Endothelial cell of umbilical vein (primary cell): ENCODE measurements at regions not wholly inside any gene's neighbourhood (a gene's known extent, or its start where the extent isn't known, plus 50 kb on each side); places are given as distances from the start of the nearest gene placed in this dataset.

ENCODE experiments used
- BruUV-seq: library from RNA; stranded (reverse); fragments of 400-500 nt; replicated peaks from 2 replicates; lab custom pipeline; 2021; lab: Mats Ljungman, UMichigan
- CTCF ChIA-PET: fragments of 300-600, 350-600 bp; sonication (Branson Sonifier 250); formaldehyde crosslinking; loops from one replicate; lab custom pipeline; 2021; ENCODE audit warnings: antibody characterized with exemption, inconsistent platforms; lab: Charles Lee
- POLR2A ChIA-PET: fragments of 300-600, 350-600 bp; sonication (Branson Sonifier 250); formaldehyde crosslinking; loops from one replicate; lab custom pipeline; 2021; ENCODE audit warnings: antibody characterized with exemption, inconsistent platforms; lab: Charles Lee
- DNase-seq: peaks from one replicate; pipeline ENCODE4 v3.0.0-alpha.2; 2011; ENCODE audit warnings: low read depth, low spot score
- FAIRE-seq: peaks from 2 replicates; lab custom pipeline; 2011; peaks lifted over from hg19 to GRCh38; lab: Jason Lieb, UNC
- H2AFZ ChIP-seq: 2 replicates; pipeline ENCODE4 v1.6.0; 2012; ENCODE audit warnings: low read depth, low read length, control low read depth, inconsistent platforms
- H3K27ac ChIP-seq: 2 replicates; pipeline ENCODE4 v1.5.1; 2011; ENCODE audit warnings: low read depth, mild to moderate bottlenecking, control low read depth, low read length, moderate library complexity; ENCODE audit not compliant: insufficient read depth
- H3K27me3 ChIP-seq, 2 experiments: 2 replicates each; pipeline versions ENCODE4 v1.6.0 to v1.6.1; 2011; ENCODE audit warnings: low read length in 2 of 2, mixed read lengths in 1 of 2; ENCODE audit not compliant: control insufficient read depth in 2 of 2, insufficient read depth in 2 of 2
- H3K36me3 ChIP-seq, 2 experiments: 2 replicates in 1 of 2; 3 replicates in 1 of 2; pipeline ENCODE4 v1.5.1; 2011; ENCODE audit warnings: low read length in 2 of 2, mild to moderate bottlenecking in 1 of 2, moderate library complexity in 1 of 2; ENCODE audit not compliant: control insufficient read depth in 2 of 2, insufficient read depth in 2 of 2; ENCODE audit errors: extremely low read depth in 1 of 2
- H3K4me1 ChIP-seq: 3 replicates; pipeline ENCODE4 v1.5.1; 2011; ENCODE audit warnings: mild to moderate bottlenecking, low read length; ENCODE audit not compliant: control insufficient read depth, insufficient read depth; ENCODE audit errors: extremely low read depth
- H3K4me2 ChIP-seq: 2 replicates; pipeline ENCODE4 v1.6.1; 2011; ENCODE audit warnings: low read length, control low read depth, mixed read lengths; ENCODE audit not compliant: insufficient read depth
- H3K4me3 ChIP-seq, 3 experiments: fragments of 200-600 bp in 1 of 3; sonication (generic), shearing (Covaris generic) in 1 of 3; replicated peaks in 1 of 3; 2 replicates each; pipeline ENCODE4 v1.5.1; 2011 to 2016; ENCODE audit warnings: control low read depth in 3 of 3, low read length in 3 of 3, mild to moderate bottlenecking in 2 of 3, inconsistent platforms in 1 of 3, low read depth in 1 of 3, moderate library complexity in 1 of 3; ENCODE audit not compliant: insufficient read depth in 1 of 3
- H3K79me2 ChIP-seq: 2 replicates; pipeline ENCODE4 v1.6.0; 2012; ENCODE audit warnings: low read length, inconsistent platforms; ENCODE audit not compliant: control insufficient read depth, insufficient read depth
- H3K9ac ChIP-seq: replicated peaks from 2 replicates; pipeline ENCODE3; 2011; ENCODE audit warnings: low read length, control low read depth; ENCODE audit not compliant: insufficient read depth; ENCODE audit errors: extremely low read depth
- H3K9me1 ChIP-seq: replicated peaks from 3 replicates; pipeline ENCODE4 v1.6.0; 2011; ENCODE audit warnings: mild to moderate bottlenecking, low read length; ENCODE audit not compliant: control insufficient read depth, insufficient read depth; ENCODE audit errors: extremely low read depth
- H3K9me3 ChIP-seq: replicated peaks from 2 replicates; pipeline ENCODE4 v1.5.1; 2012; ENCODE audit warnings: low read length, inconsistent platforms; ENCODE audit not compliant: control insufficient read depth, insufficient read depth
- H4K20me1 ChIP-seq: replicated peaks from 2 replicates; pipeline ENCODE3; 2011; ENCODE audit warnings: mild to moderate bottlenecking, low read length; ENCODE audit not compliant: control insufficient read depth, insufficient read depth; ENCODE audit errors: extremely low read depth
- CTCF ChIP-seq, 2 donors: IDR thresholded peaks; 1 replicate in 1 of 2; 2 replicates in 1 of 2; pipeline ENCODE4 v1.5.1; 2011; ENCODE audit warnings: low read length in 2 of 2, mild to moderate bottlenecking in 2 of 2, moderate library complexity in 2 of 2, control low read depth in 1 of 2, inconsistent platforms in 1 of 2, low read depth in 1 of 2; ENCODE audit not compliant: insufficient read depth in 1 of 2; ENCODE audit errors: extremely low read depth in 1 of 2
- EZH2 ChIP-seq: IDR thresholded peaks from 2 replicates; pipeline ENCODE4 v1.6.1; 2012; ENCODE audit warnings: borderline replicate concordance, low read depth, mild to moderate bottlenecking, moderate library complexity, low read length, inconsistent platforms; ENCODE audit not compliant: severe bottlenecking
- FOS ChIP-seq: IDR thresholded peaks from 2 replicates; pipeline ENCODE4 v1.6.1; 2011; ENCODE audit warnings: mild to moderate bottlenecking, low read length, moderate library complexity, borderline replicate concordance; ENCODE audit not compliant: insufficient read depth
- GATA2 ChIP-seq: IDR thresholded peaks from 2 replicates; pipeline ENCODE4 v1.7.0; 2011; ENCODE audit warnings: low read depth, mild to moderate bottlenecking, moderate library complexity, mixed read lengths, low read length; ENCODE audit not compliant: insufficient read length, insufficient read depth
- JUN ChIP-seq: IDR thresholded peaks from 2 replicates; pipeline ENCODE4 v1.6.1; 2011; ENCODE audit warnings: borderline replicate concordance, low read depth; ENCODE audit not compliant: insufficient read length, insufficient read depth
- MAX ChIP-seq: IDR thresholded peaks from 2 replicates; pipeline ENCODE4 v1.6.1; 2011; ENCODE audit not compliant: insufficient read depth, insufficient read length
- MYC ChIP-seq: IDR thresholded peaks from one replicate; pipeline ENCODE4 v1.6.1; 2011; ENCODE audit warnings: mild to moderate bottlenecking, low read depth, low read length
- POLR2A ChIP-seq: IDR thresholded peaks from 2 replicates; pipeline ENCODE4 v1.6.1; 2012; ENCODE audit warnings: low read depth, mild to moderate bottlenecking, control low read depth, low read length
- POLR2AphosphoS5 ChIP-seq: IDR thresholded peaks from 2 replicates; pipeline ENCODE4 v1.6.1; 2012; ENCODE audit warnings: low read depth, mild to moderate bottlenecking, control low read depth, low read length, moderate library complexity; ENCODE audit not compliant: insufficient read depth
- dilution Hi-C: fragments of 300-500 bp; cut with MboI; formaldehyde crosslinking; loops from one replicate; pipeline ENCODE4 v1.15.0; 2019; ENCODE audit warnings: low sequenced_read_pairs; ENCODE audit not compliant: extremely low pct_ligation_motif_present
- intact Hi-C: fragments of 100-400 bp; cut with micrococcal nuclease; formaldehyde crosslinking; loops from one replicate; pipeline ENCODE4 v1.10.0; 2022

- Histone ChIP-seq H3K4me1 (no peaks in the 10 kb centered on the region), H2AFZ (no peak overlapping the region), H3K4me3 (no peak overlapping the region), H3K9me3 (no peaks in the 10 kb centered on the region), H3K36me3 (no peaks in the 10 kb centered on the region), H3K27me3 (peaks cover 2 to 5% of the 10 kb centered on the region in 2 experiments), H3K9ac (no peak overlapping the region), H3K27ac (no peak overlapping the region), H3K4me2 (no peak overlapping the region), H3K79me2 (no peaks in the 10 kb centered on the region), H3K9me1 (no peaks in the 10 kb centered on the region), H4K20me1 (no peaks in the 10 kb centered on the region)
- no TSS peak for BruUV-seq
- intact Hi-C loops, result loop anchor here (1.0 to 5.0 kb wide), 5 partner anchors 196 to 719 kb away; partner anchors contain the start of gene SEMA3D
- DNase-seq (peak; percentile 44), FAIRE-seq (peak; percentile 79)
- ChIA-PET POLR2A (no interaction called here), CTCF (interaction anchor here (0.8 to 2.9 kb wide), 7 partner anchors 16 to 720 kb away, joined by 3 to 30 read pairs (median 8); partner anchors contain the start of gene SEMA3D)
- peak; percentile 74 to 79 for TF ChIP-seq CTCF (IDR thresholded peaks at IDR 0.05; ENCODE audit: extremely low read depth in 1 of 2, insufficient read depth in 1 of 2, low read depth in 1 of 2, low read length in 2 of 2)
- no peak for TF ChIP-seq POLR2AphosphoS5
- dilution Hi-C loops, result no loop called here
Measured at GRCh38 chr7:85750454-85750949, 563.6 kb upstream of the SEMA3D start.

- no peaks in the 10 kb centered on the region for H3K4me1 ChIP-seq
- BruUV-seq, result no TSS peak
- DNase-seq (no peak), FAIRE-seq (no peak)
- no peaks in the 10 kb centered on the region for H3K36me3 ChIP-seq
- H3K9me1 ChIP-seq, result no peaks in the 10 kb centered on the region
- peaks cover 2 to 5% of the 10 kb centered on the region in 2 experiments for H3K27me3 ChIP-seq
- no peak overlapping the region for H2AFZ ChIP-seq
- H3K9me3 ChIP-seq, result no peaks in the 10 kb centered on the region
- no peak for TF ChIP-seq EZH2
- TF ChIP-seq CTCF (IDR thresholded peaks at IDR 0.05; ENCODE audit: extremely low read depth in 1 of 2, insufficient read depth in 1 of 2, low read depth in 1 of 2, low read length in 2 of 2), result no peak
- no peak for TF ChIP-seq JUN
- no peak for TF ChIP-seq MYC
- no peak for TF ChIP-seq GATA2
- TF ChIP-seq MAX, result no peak
- TF ChIP-seq POLR2A, result no peak
- no peak for TF ChIP-seq FOS
- TF ChIP-seq POLR2AphosphoS5, result no peak
- H3K79me2 ChIP-seq, result no peaks in the 10 kb centered on the region
- CTCF ChIA-PET, result interaction anchor here (0.6 to 2.9 kb wide), 22 partner anchors 11 to 1813 kb away, joined by 3 to 30 read pairs (median 4); partner anchors contain the start of gene SEMA3D
- no peak overlapping the region for H3K27ac ChIP-seq
- POLR2A ChIA-PET, result no interaction called here
- H3K4me2 ChIP-seq, result no peak overlapping the region
- H3K4me3 ChIP-seq, result no peak overlapping the region
- intact Hi-C loops, result loop anchor here (1.0 to 5.0 kb wide), 5 partner anchors 195 to 719 kb away; partner anchors contain the start of gene SEMA3D
- dilution Hi-C loops, result no loop called here
- H4K20me1 ChIP-seq, result no peaks in the 10 kb centered on the region
- no peak overlapping the region for H3K9ac ChIP-seq
Measured at GRCh38 chr7:85749696-85750453, 563.0 kb upstream of the SEMA3D start.
